ENCODE measurements at regions not wholly inside any gene's neighbourhood (a gene's known extent, or its start where the extent isn't known, plus 50 kb on each side); places are given as distances from the start of the nearest gene placed in this dataset.

DNA sequence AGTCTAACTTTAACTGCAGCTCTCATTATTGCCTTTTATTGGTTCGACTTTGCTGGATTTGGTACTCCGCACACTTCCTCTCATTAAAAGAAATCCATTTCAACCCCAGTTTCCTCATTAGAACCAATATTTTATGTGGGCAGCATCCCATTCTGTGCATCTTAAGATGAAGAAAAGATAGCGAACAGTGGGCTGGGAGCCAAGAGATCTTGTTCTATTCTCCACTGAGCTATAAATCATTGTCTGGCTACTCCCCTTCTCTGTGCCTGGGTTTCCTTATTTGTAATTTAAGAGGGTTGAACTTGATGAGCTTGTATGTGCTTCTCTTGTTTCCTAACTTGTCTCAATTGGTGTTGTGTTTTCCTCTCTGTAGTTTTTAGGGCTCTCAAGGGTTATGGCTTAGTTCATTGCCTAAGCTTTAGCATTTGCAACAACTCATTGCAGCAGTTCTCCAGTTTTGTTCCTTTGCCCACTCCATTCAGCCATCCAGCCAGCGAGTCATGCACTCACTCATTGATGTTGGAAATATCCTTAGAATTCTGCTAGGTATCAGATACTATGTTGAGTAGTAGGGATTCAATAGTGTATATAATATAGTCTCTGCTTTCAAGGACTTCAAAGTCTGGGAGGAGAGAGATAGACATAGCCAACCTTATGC, 273.3 kb upstream of the TNC start:
- Histone ChIP-seq H3K4me1 (ENCODE audit: control insufficient read depth, insufficient read depth, low read length) (peaks cover 12% of the 10 kb centered on the region), H3K27ac (ENCODE audit: low read depth, low read length) (no peak overlapping the region), H3K36me3 (ENCODE audit: control insufficient read depth, insufficient read depth, low read length) (no peaks in the 10 kb centered on the region), H3K9me3 (ENCODE audit: control insufficient read depth, low read length) (no peaks in the 10 kb centered on the region), H3K9ac (ENCODE audit: extremely low read depth, low read length, poor library complexity, severe bottlenecking) (no peak overlapping the region), H3K4me3 (ENCODE audit: low read length) (no peak overlapping the region), H3K27me3 (ENCODE audit: control insufficient read depth, insufficient read depth, low read length, poor library complexity, severe bottlenecking) (no peaks in the 10 kb centered on the region)
- no peak for DNase-seq
- Mint-ChIP-seq H3K9me3 (no peaks in the 10 kb centered on the region), H3K36me3 (ENCODE audit: low read depth) (no peaks in the 10 kb centered on the region), H3K27ac (no peak overlapping the region), H3K27me3 (ENCODE audit: insufficient read depth) (no peaks in the 10 kb centered on the region), H3K4me1 (peaks cover 27% of the 10 kb centered on the region), H3K4me3 (no peak overlapping the region)
- WGBS, 2 experiments (ENCODE audit: insufficient coverage in 1 of 2, insufficient read length in 1 of 2) = 93 to 94% methylated on average over 3 to 4 of the region's 4 CpGs
- TF ChIP-seq, protein P1, sequence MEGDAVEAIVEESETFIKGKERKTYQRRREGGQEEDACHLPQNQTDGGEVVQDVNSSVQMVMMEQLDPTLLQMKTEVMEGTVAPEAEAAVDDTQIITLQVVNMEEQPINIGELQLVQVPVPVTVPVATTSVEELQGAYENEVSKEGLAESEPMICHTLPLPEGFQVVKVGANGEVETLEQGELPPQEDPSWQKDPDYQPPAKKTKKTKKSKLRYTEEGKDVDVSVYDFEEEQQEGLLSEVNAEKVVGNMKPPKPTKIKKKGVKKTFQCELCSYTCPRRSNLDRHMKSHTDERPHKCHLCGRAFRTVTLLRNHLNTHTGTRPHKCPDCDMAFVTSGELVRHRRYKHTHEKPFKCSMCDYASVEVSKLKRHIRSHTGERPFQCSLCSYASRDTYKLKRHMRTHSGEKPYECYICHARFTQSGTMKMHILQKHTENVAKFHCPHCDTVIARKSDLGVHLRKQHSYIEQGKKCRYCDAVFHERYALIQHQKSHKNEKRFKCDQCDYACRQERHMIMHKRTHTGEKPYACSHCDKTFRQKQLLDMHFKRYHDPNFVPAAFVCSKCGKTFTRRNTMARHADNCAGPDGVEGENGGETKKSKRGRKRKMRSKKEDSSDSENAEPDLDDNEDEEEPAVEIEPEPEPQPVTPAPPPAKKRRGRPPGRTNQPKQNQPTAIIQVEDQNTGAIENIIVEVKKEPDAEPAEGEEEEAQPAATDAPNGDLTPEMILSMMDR (conservative IDR thresholded peaks at IDR 0.05) = no peak

DNA sequence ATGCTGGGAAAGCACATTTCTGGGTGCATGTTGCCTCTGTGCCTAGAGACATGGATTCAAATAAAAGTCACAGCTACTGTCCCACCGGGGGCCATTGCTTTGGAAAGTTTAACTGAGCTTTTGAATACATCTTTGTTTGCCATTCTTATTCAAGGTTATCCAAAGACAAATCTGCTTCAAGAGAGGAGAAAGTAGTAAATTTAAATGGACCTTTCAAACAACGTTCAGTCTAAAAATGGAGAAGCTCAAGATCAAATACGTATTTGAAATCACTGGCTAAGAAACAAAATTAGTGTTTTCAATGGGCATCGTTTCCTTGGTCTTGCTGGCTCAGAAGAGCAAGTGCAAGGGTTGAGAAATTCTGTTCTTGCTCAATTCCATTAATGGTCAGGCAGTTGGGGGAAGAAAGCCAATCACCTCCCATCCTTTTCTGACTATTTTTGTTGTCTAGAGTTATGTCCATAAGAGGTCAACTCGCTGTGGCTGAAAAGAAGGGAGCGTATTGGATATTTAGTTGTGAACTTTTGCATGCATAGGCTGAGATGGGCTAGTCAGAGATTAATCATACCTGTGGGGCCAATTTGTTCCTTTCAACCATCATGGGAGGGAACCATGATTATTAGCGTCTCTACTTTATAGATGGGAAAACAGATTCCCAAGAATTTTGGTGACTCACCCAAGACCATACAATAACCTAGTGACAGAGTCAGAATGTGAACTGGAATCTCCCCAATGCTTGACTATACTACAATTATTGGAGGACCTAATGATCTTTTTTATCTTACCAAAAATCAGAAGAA, 276.2 kb upstream of the TNC start:
- no peaks in the 10 kb centered on the region for H3K27me3 ChIP-seq (ENCODE audit: control insufficient read depth, insufficient read depth, low read length, poor library complexity, severe bottlenecking)
- no peak overlapping the region for H3K9ac ChIP-seq (ENCODE audit: extremely low read depth, low read length, poor library complexity, severe bottlenecking)
- Mint-ChIP-seq H3K27ac (no peak overlapping the region), H3K4me3 (no peak overlapping the region), H3K4me1 (peaks cover 54% of the 10 kb centered on the region), H3K9me3 (no peaks in the 10 kb centered on the region), H3K36me3 (ENCODE audit: low read depth) (no peaks in the 10 kb centered on the region), H3K27me3 (ENCODE audit: insufficient read depth) (no peaks in the 10 kb centered on the region)
- H3K4me1 ChIP-seq (ENCODE audit: control insufficient read depth, insufficient read depth, low read length) = peaks cover 27% of the 10 kb centered on the region
- H3K4me3 ChIP-seq (ENCODE audit: low read length) = no peak overlapping the region
- DNase-seq = no peak
- WGBS, 2 experiments (ENCODE audit: insufficient coverage in 1 of 2, insufficient read length in 1 of 2) = 93 to 95% methylated on average over 6 to 7 of the region's 7 CpGs
- no peak overlapping the region for H3K27ac ChIP-seq (ENCODE audit: low read depth, low read length)
- TF ChIP-seq, protein P1 (conservative IDR thresholded peaks at IDR 0.05) = no peak
- no peaks in the 10 kb centered on the region for H3K36me3 ChIP-seq (ENCODE audit: control insufficient read depth, insufficient read depth, low read length)
- H3K9me3 ChIP-seq (ENCODE audit: control insufficient read depth, low read length) = no peaks in the 10 kb centered on the region

DNA sequence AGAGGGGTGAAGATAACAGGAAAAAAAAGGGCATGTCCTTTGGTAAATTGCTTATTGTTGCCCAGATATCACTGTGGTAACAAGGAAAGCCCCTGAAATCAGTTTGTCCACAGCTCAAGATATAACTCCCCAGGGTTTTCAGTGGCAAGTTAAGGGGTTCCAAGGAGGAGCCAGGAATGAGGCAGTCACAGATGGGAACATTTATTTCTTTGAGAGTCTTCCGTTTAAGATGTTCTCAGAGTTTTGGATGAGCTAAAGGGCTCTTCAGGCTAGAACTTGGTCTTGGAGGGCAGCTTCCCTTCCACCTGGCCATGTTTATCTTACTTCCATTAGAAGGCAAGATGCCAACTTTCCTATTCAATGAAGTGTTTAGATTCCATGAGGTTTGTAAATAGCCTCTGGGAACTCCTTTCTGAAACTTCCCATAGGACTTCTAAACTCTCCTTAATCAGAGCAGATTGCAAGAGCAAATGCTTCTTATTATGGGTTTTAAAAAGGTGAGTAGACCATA, 277.6 kb upstream of the TNC start:
- peak overlapping the region; percentile 1 for H3K9ac ChIP-seq (ENCODE audit: extremely low read depth, low read length, poor library complexity, severe bottlenecking)
- no peaks in the 10 kb centered on the region for H3K27me3 Mint-ChIP-seq (ENCODE audit: insufficient read depth)
- H3K36me3 Mint-ChIP-seq (ENCODE audit: low read depth) = no peaks in the 10 kb centered on the region
- no peak overlapping the region for H3K27ac ChIP-seq (ENCODE audit: low read depth, low read length)
- H3K4me3 ChIP-seq (ENCODE audit: low read length) = peak overlapping the region; percentile 16
- H3K4me1 ChIP-seq (ENCODE audit: control insufficient read depth, insufficient read depth, low read length) = peaks cover 35% of the 10 kb centered on the region
- H3K9me3 ChIP-seq (ENCODE audit: control insufficient read depth, low read length) = no peaks in the 10 kb centered on the region
- 85% methylated on average over 1 of the region's 1 CpG; no CpG with 5 or more reads in 1 of the 2 experiments for WGBS, 2 experiments (ENCODE audit: insufficient coverage in 1 of 2, insufficient read length in 1 of 2)
- no peak overlapping the region for H3K4me3 Mint-ChIP-seq
- peak overlapping the region; percentile 20 for H3K27ac Mint-ChIP-seq
- TF ChIP-seq, protein P1 (conservative IDR thresholded peaks at IDR 0.05) = no peak
- H3K4me1 Mint-ChIP-seq = peaks cover 66% of the 10 kb centered on the region
- no peak for DNase-seq
- H3K27me3 ChIP-seq (ENCODE audit: control insufficient read depth, insufficient read depth, low read length, poor library complexity, severe bottlenecking) = no peaks in the 10 kb centered on the region
- H3K36me3 ChIP-seq (ENCODE audit: control insufficient read depth, insufficient read depth, low read length) = no peaks in the 10 kb centered on the region
- no peaks in the 10 kb centered on the region for H3K9me3 Mint-ChIP-seq

All from endodermal cell (in vitro differentiated cells).